GM12878 (cell line): ENCODE measurements at regions not wholly inside any gene's neighbourhood (a gene's known extent, or its start where the extent isn't known, plus 50 kb on each side); places are given as distances from the start of the nearest gene placed in this dataset.

Source experiments
- ATAC-seq: fragments of 200-7000 bp; cut with Tn5 transposase; 3 replicates; pipeline ENCODE4 v1.9.1; 2020; ENCODE audit warnings: mild to moderate bottlenecking, moderate library complexity
- BruUV-seq: library from RNA; stranded (reverse); fragments of 400-500 nt; replicated peaks from 2 replicates; lab custom pipeline; 2021; lab: Mats Ljungman, UMichigan
- CTCF ChIA-PET: fragments of 300-600 bp; sonication (Branson Sonifier 250); formaldehyde crosslinking; extraction: SDS; loops from one replicate; lab custom pipeline; 2021; ENCODE audit warnings: inconsistent platforms; lab: Yijun Ruan, JAX
- POLR2A ChIA-PET: fragments of 350-600 bp; formaldehyde crosslinking; extraction: SDS; loops from one replicate; lab custom pipeline; 2021; ENCODE audit warnings: inconsistent platforms; lab: Charles Lee
- RAD21 ChIA-PET: fragments of 300-600 bp; sonication (Branson Sonifier 250); formaldehyde crosslinking; loops from one replicate; lab custom pipeline; 2023; ENCODE audit warnings: antibody characterized with exemption; ENCODE audit not compliant: unreplicated experiment; lab: Charles Lee
- SMC1A ChIA-PET: fragments of 300-600 bp; sonication (Branson Sonifier 250); formaldehyde crosslinking; loops from one replicate; lab custom pipeline; 2023; ENCODE audit not compliant: unreplicated experiment, uncharacterized antibody; lab: Charles Lee
- DNase-seq: peaks from one replicate; pipeline ENCODE4 v3.0.0-alpha.2; 2011; ENCODE audit warnings: low read depth, low spot score
- FAIRE-seq: peaks from 3 replicates; lab custom pipeline; 2011; peaks lifted over from hg19 to GRCh38; lab: Jason Lieb, UNC
- H2AFZ ChIP-seq: 2 replicates; pipeline ENCODE4 v1.6.0; 2011; ENCODE audit warnings: low read depth, low read length, control low read depth; ENCODE audit not compliant: control insufficient read depth
- H3K27ac ChIP-seq: 2 replicates; pipeline ENCODE4 v1.5.1; 2011; ENCODE audit warnings: control low read depth; ENCODE audit not compliant: control insufficient read depth, insufficient read depth
- H3K27me3 ChIP-seq, 2 experiments: replicated peaks in 1 of 2; 2 replicates each; pipeline versions ENCODE4 v1.6.0 to v1.6.1; 2011; ENCODE audit warnings: low read length in 1 of 2; ENCODE audit not compliant: control insufficient read depth in 2 of 2, insufficient read depth in 2 of 2
- H3K36me3 ChIP-seq, 2 experiments: 2 replicates each; pipeline ENCODE4 v1.5.1; 2011; ENCODE audit warnings: low read length in 1 of 2; ENCODE audit not compliant: control insufficient read depth in 2 of 2, insufficient read depth in 2 of 2
- H3K4me1 ChIP-seq: 2 replicates; pipeline ENCODE4 v1.6.1; 2011; ENCODE audit warnings: mild to moderate bottlenecking, low read length, moderate library complexity, mixed read lengths; ENCODE audit not compliant: control insufficient read depth, insufficient read depth
- H3K4me2 ChIP-seq: 2 replicates; pipeline ENCODE4 v1.6.0; 2011; ENCODE audit warnings: control low read depth; ENCODE audit not compliant: control insufficient read depth, insufficient read depth
- H3K4me3 ChIP-seq: fragments of 200-600 bp; sonication (generic); 2 replicates; pipeline ENCODE4 v1.5.1; 2016
- H3K79me2 ChIP-seq: 2 replicates; pipeline ENCODE4 v1.6.0; 2011; ENCODE audit warnings: low read length; ENCODE audit not compliant: control insufficient read depth, insufficient read depth
- H3K9ac ChIP-seq: 2 replicates; pipeline ENCODE4 v1.8.0; 2011; ENCODE audit warnings: low read length, control low read depth, mixed read lengths; ENCODE audit not compliant: control insufficient read depth, insufficient read depth
- H3K9me3 ChIP-seq: replicated peaks from 3 replicates; pipeline ENCODE4 v1.5.1; 2011; ENCODE audit warnings: mild to moderate bottlenecking, low read length; ENCODE audit not compliant: control insufficient read depth, insufficient read depth
- H4K20me1 ChIP-seq: 2 replicates; pipeline ENCODE4 v1.6.0; 2011; ENCODE audit not compliant: control insufficient read depth, insufficient read depth
- BRCA1 ChIP-seq: IDR thresholded peaks from 2 replicates; pipeline ENCODE4 v1.6.1; 2011; ENCODE audit warnings: low read depth, low read length, improper control_type of control experiment
- CBX5 ChIP-seq: sonication (generic); IDR thresholded peaks from 2 replicates; pipeline ENCODE4 v1.6.1; 2016; ENCODE audit warnings: low read depth, moderate library complexity, mild to moderate bottlenecking, inconsistent platforms
- CEBPB ChIP-seq, 2 experiments: fragments of 150-350 bp in 1 of 2; IDR thresholded peaks; 2 replicates each; pipeline ENCODE4 v1.6.1; 2012 to 2014; ENCODE audit warnings: low read depth in 2 of 2, low read length in 2 of 2, borderline replicate concordance in 1 of 2, inconsistent platforms in 1 of 2
- MEF2B ChIP-seq: fragments of 450-650 bp; IDR thresholded peaks from 2 replicates; pipeline ENCODE4 v1.6.1; 2018; ENCODE audit warnings: mild to moderate bottlenecking, moderate library complexity; ENCODE audit not compliant: partially characterized antibody, poor library complexity, severe bottlenecking
- MTA3 ChIP-seq: IDR thresholded peaks from 2 replicates; pipeline ENCODE4 v1.6.1; 2012; ENCODE audit warnings: low read length, inconsistent platforms, borderline replicate concordance
- MXI1 ChIP-seq: fragments of 150-350 bp; IDR thresholded peaks from 2 replicates; pipeline ENCODE4 v1.6.1; 2011; ENCODE audit warnings: low read depth, mild to moderate bottlenecking, inconsistent platforms, low read length, improper control_type of control experiment
- PAX5 ChIP-seq: IDR thresholded peaks from 2 replicates; pipeline ENCODE4 v1.6.1; 2011; ENCODE audit warnings: low read depth, low read length, borderline replicate concordance
- POLR2A ChIP-seq: IDR thresholded peaks from 2 replicates; pipeline ENCODE4 v1.6.1; 2011; ENCODE audit warnings: low read depth, mild to moderate bottlenecking, low read length
- POLR2AphosphoS2 ChIP-seq: IDR thresholded peaks from 2 replicates; pipeline ENCODE4 v1.6.1; 2011; ENCODE audit warnings: low read depth, mild to moderate bottlenecking, low read length, improper control_type of control experiment, moderate library complexity
- SRF ChIP-seq, 2 experiments: IDR thresholded peaks; 2 replicates each; pipeline ENCODE4 v1.6.1; 2011; ENCODE audit warnings: low read depth in 2 of 2, low read length in 2 of 2, mild to moderate bottlenecking in 1 of 2, moderate library complexity in 1 of 2
- YBX1 ChIP-seq: fragments of 450-650 bp; IDR thresholded peaks from 2 replicates; pipeline ENCODE4 v1.6.1; 2016; ENCODE audit warnings: antibody characterized with exemption
- ZNF207 ChIP-seq: fragments of 450-650 bp; IDR thresholded peaks from 2 replicates; pipeline ENCODE4 v1.6.1; 2014; ENCODE audit warnings: antibody characterized with exemption, mild to moderate bottlenecking, borderline replicate concordance
- ZSCAN29 ChIP-seq: fragments of 450-650 bp; IDR thresholded peaks from 2 replicates; pipeline ENCODE4 v1.6.1; 2017; ENCODE audit warnings: mild to moderate bottlenecking, moderate library complexity
- WGBS: methylation state at CpG from one replicate; pipeline ENCODE4 v1.1.6; 2016; ENCODE audit warnings: low lambda C conversion rate; ENCODE audit not compliant: insufficient replicate concordance, insufficient coverage; ENCODE audit errors: missing lambda C conversion rate; 5-methylcytosine and 5-hydroxymethylcytosine counted together
- in situ Hi-C: fragments of 300-500 bp; cut with MboI; formaldehyde crosslinking; loops from 9 replicates; pipeline ENCODE4 v1.14.3; 2018; ENCODE audit warnings: mixed read lengths
- intact Hi-C: fragments of 100-400 bp; cut with micrococcal nuclease; formaldehyde crosslinking; loops from one replicate; pipeline ENCODE4 v1.14.2; 2022; ENCODE audit not compliant: unreplicated experiment
- TF ChIP-seq, protein P1 (sequence below): fragments of 450-650 bp; conservative IDR thresholded peaks from 2 replicates; pipeline ENCODE4 v1.6.1; 2017; ENCODE audit warnings: mild to moderate bottlenecking, moderate library complexity
- TF ChIP-seq, protein P2 (sequence below): fragments of 450-650 bp; IDR thresholded peaks from 2 replicates; pipeline ENCODE4 v1.6.1; 2017; ENCODE audit warnings: mild to moderate bottlenecking
- TF ChIP-seq, protein P3 (sequence below): fragments of 450-650 bp; IDR thresholded peaks from 2 replicates; pipeline ENCODE4 v1.6.1; 2017; ENCODE audit warnings: mild to moderate bottlenecking, low read depth, inconsistent platforms; ENCODE audit not compliant: poor library complexity, severe bottlenecking
- TF ChIP-seq, protein P4 (sequence below): fragments of 450-650 bp; IDR thresholded peaks from 2 replicates; pipeline ENCODE4 v1.6.1; 2014; ENCODE audit warnings: mild to moderate bottlenecking

DNA sequence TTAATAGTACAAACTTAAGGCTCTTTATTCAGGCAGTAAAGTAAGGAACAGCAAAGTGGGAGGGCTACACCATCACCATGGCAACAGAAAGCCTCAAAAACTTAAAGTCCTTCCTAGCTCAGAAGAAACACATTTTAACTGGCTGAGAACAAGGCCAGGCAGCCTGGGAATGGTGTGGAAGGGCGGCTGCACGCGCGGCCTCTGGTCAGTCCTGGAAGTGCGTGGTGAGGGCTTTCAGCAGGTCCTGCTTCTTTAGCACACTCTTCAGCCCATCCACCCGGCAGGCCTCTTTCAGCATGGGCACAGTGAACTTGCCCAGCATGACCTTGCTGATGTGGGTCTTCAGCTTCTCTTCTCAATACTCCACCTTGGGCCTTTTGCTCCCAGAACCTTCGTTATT, 133.0 kb downstream of the CYP26A1 start:
- BruUV-seq, result no TSS peak
- ChIA-PET POLR2A (no interaction called here), CTCF (no interaction called here), RAD21 (no interaction called here), SMC1A (no interaction called here)
- Histone ChIP-seq H4K20me1 (no peaks in the 10 kb centered on the region), H3K27me3 (no peaks in the 10 kb centered on the region; a peak in 1 of 4 replicates), H3K79me2 (no peaks in the 10 kb centered on the region), H3K9me3 (no peaks in the 10 kb centered on the region), H3K27ac (no peak overlapping the region), H3K4me1 (no peaks in the 10 kb centered on the region), H3K4me2 (no peak overlapping the region), H3K9ac (no peak overlapping the region), H3K4me3 (no peak overlapping the region), H3K36me3 (no peaks in the 10 kb centered on the region), H2AFZ (no peak overlapping the region)
- DNase-seq (no peak), ATAC-seq (no peak), FAIRE-seq (no peak)
- in situ Hi-C loops, result no loop called here
- 59% methylated on average over 7 of the region's 7 CpGs for WGBS
- intact Hi-C loops, result no loop called here
- no peak for TF ChIP-seq MEF2B
- TF ChIP-seq SRF (IDR thresholded peaks at IDR 0.05; ENCODE audit: low read depth in 2 of 2, low read length in 2 of 2), result no peak
- TF ChIP-seq, protein P1, sequence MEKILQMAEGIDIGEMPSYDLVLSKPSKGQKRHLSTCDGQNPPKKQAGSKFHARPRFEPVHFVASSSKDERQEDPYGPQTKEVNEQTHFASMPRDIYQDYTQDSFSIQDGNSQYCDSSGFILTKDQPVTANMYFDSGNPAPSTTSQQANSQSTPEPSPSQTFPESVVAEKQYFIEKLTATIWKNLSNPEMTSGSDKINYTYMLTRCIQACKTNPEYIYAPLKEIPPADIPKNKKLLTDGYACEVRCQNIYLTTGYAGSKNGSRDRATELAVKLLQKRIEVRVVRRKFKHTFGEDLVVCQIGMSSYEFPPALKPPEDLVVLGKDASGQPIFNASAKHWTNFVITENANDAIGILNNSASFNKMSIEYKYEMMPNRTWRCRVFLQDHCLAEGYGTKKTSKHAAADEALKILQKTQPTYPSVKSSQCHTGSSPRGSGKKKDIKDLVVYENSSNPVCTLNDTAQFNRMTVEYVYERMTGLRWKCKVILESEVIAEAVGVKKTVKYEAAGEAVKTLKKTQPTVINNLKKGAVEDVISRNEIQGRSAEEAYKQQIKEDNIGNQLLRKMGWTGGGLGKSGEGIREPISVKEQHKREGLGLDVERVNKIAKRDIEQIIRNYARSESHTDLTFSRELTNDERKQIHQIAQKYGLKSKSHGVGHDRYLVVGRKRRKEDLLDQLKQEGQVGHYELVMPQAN, result no peak
- no peak for TF ChIP-seq ZSCAN29
- TF ChIP-seq, protein P2, sequence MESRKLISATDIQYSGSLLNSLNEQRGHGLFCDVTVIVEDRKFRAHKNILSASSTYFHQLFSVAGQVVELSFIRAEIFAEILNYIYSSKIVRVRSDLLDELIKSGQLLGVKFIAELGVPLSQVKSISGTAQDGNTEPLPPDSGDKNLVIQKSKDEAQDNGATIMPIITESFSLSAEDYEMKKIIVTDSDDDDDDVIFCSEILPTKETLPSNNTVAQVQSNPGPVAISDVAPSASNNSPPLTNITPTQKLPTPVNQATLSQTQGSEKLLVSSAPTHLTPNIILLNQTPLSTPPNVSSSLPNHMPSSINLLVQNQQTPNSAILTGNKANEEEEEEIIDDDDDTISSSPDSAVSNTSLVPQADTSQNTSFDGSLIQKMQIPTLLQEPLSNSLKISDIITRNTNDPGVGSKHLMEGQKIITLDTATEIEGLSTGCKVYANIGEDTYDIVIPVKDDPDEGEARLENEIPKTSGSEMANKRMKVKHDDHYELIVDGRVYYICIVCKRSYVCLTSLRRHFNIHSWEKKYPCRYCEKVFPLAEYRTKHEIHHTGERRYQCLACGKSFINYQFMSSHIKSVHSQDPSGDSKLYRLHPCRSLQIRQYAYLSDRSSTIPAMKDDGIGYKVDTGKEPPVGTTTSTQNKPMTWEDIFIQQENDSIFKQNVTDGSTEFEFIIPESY, result no peak
- no peak for TF ChIP-seq MXI1
- TF ChIP-seq POLR2AphosphoS2, result no peak
- no peak for TF ChIP-seq BRCA1
- TF ChIP-seq MTA3, result no peak
- TF ChIP-seq, protein P3, sequence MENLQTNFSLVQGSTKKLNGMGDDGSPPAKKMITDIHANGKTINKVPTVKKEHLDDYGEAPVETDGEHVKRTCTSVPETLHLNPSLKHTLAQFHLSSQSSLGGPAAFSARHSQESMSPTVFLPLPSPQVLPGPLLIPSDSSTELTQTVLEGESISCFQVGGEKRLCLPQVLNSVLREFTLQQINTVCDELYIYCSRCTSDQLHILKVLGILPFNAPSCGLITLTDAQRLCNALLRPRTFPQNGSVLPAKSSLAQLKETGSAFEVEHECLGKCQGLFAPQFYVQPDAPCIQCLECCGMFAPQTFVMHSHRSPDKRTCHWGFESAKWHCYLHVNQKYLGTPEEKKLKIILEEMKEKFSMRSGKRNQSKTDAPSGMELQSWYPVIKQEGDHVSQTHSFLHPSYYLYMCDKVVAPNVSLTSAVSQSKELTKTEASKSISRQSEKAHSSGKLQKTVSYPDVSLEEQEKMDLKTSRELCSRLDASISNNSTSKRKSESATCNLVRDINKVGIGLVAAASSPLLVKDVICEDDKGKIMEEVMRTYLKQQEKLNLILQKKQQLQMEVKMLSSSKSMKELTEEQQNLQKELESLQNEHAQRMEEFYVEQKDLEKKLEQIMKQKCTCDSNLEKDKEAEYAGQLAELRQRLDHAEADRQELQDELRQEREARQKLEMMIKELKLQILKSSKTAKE, result no peak
- no peak for TF ChIP-seq CBX5
- TF ChIP-seq PAX5, result no peak
- no peak for TF ChIP-seq ZNF207
- no peak for TF ChIP-seq POLR2A
- TF ChIP-seq CEBPB (IDR thresholded peaks at IDR 0.05; ENCODE audit: borderline replicate concordance in 1 of 2, low read depth in 2 of 2, low read length in 2 of 2), result no peak
- TF ChIP-seq, protein P4, sequence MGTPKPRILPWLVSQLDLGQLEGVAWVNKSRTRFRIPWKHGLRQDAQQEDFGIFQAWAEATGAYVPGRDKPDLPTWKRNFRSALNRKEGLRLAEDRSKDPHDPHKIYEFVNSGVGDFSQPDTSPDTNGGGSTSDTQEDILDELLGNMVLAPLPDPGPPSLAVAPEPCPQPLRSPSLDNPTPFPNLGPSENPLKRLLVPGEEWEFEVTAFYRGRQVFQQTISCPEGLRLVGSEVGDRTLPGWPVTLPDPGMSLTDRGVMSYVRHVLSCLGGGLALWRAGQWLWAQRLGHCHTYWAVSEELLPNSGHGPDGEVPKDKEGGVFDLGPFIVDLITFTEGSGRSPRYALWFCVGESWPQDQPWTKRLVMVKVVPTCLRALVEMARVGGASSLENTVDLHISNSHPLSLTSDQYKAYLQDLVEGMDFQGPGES, result no peak
- TF ChIP-seq YBX1, result no peak
